H9 (cell line): ENCODE measurements at regions not wholly inside any gene's neighbourhood (a gene's known extent, or its start where the extent isn't known, plus 50 kb on each side); places are given as distances from the start of the nearest gene placed in this dataset.

Source experiments
- DNase-seq: peaks from one replicate; pipeline ENCODE4 v3.0.0-alpha.2; 2017
- H2AFZ ChIP-seq: one replicate; pipeline ENCODE4 v1.6.1; 2013; ENCODE audit warnings: mild to moderate bottlenecking, low read length, control low read depth, moderate library complexity
- H2AK5ac ChIP-seq: 2 replicates; pipeline ENCODE4 v1.6.1; 2013; ENCODE audit warnings: low read length, control low read depth, mixed read lengths; ENCODE audit not compliant: insufficient read length
- H2BK120ac ChIP-seq: one replicate; pipeline ENCODE4 v1.6.1; 2013; ENCODE audit warnings: low read depth, mild to moderate bottlenecking, low read length, control low read depth, inconsistent platforms; ENCODE audit not compliant: poor library complexity, severe bottlenecking
- H2BK12ac ChIP-seq: 2 replicates; pipeline ENCODE4 v1.6.1; 2013; ENCODE audit warnings: low read length, control low read depth, mixed read lengths, low read depth; ENCODE audit not compliant: insufficient read length
- H2BK15ac ChIP-seq: 2 replicates; pipeline ENCODE4 v1.6.1; 2013; ENCODE audit warnings: low read depth, low read length, control low read depth
- H2BK20ac ChIP-seq: one replicate; pipeline ENCODE4 v1.6.1; 2013; ENCODE audit warnings: low read depth, mild to moderate bottlenecking, low read length, control low read depth, inconsistent platforms; ENCODE audit not compliant: poor library complexity, severe bottlenecking
- H2BK5ac ChIP-seq: 2 replicates; pipeline ENCODE4 v1.6.1; 2013; ENCODE audit warnings: low read length, control low read depth, mixed read lengths; ENCODE audit not compliant: insufficient read length
- H3K14ac ChIP-seq: 2 replicates; pipeline ENCODE4 v1.6.1; 2013; ENCODE audit warnings: low read length, control low read depth; ENCODE audit not compliant: insufficient read depth
- H3K18ac ChIP-seq: 2 replicates; pipeline ENCODE4 v1.6.1; 2013; ENCODE audit warnings: low read depth, mild to moderate bottlenecking, mixed read lengths, low read length, control low read depth; ENCODE audit not compliant: insufficient read length
- H3K23ac ChIP-seq: 2 replicates; pipeline ENCODE4 v1.6.1; 2013; ENCODE audit warnings: low read length, control low read depth, mixed read lengths, low read depth; ENCODE audit not compliant: insufficient read length
- H3K23me2 ChIP-seq: 2 replicates; pipeline ENCODE4 v1.6.1; 2013; ENCODE audit warnings: low read depth, mild to moderate bottlenecking, mixed read lengths, low read length, control low read depth; ENCODE audit not compliant: insufficient read length, poor library complexity, severe bottlenecking
- H3K27ac ChIP-seq: 2 replicates; pipeline ENCODE4 v1.5.1; 2013; ENCODE audit warnings: low read length, control low read depth, mixed read lengths, low read depth; ENCODE audit not compliant: insufficient read length
- H3K27me3 ChIP-seq: 2 replicates; pipeline ENCODE4 v1.6.1; 2013; ENCODE audit warnings: low read length, control low read depth, inconsistent platforms; ENCODE audit not compliant: insufficient read depth
- H3K4ac ChIP-seq: 2 replicates; pipeline ENCODE4 v1.6.1; 2013; ENCODE audit warnings: low read depth, mild to moderate bottlenecking, control low read depth, inconsistent platforms, low read length, moderate library complexity
- H3K4me1 ChIP-seq: 2 replicates; pipeline ENCODE4 v1.6.1; 2013; ENCODE audit warnings: low read length, control low read depth, inconsistent platforms; ENCODE audit not compliant: insufficient read depth
- H3K4me2 ChIP-seq: 2 replicates; pipeline ENCODE4 v1.6.1; 2013; ENCODE audit warnings: low read length, control low read depth, mixed read lengths; ENCODE audit not compliant: insufficient read length, insufficient read depth
- H3K56ac ChIP-seq: 2 replicates; pipeline ENCODE4 v1.6.1; 2013; ENCODE audit warnings: low read depth, mild to moderate bottlenecking, mixed read lengths, low read length, control low read depth; ENCODE audit not compliant: insufficient read length
- H3K79me1 ChIP-seq: 2 replicates; pipeline ENCODE4 v1.6.1; 2013; ENCODE audit warnings: low read depth, mild to moderate bottlenecking, moderate library complexity, low read length, control low read depth, inconsistent platforms; ENCODE audit not compliant: insufficient read depth, poor library complexity, severe bottlenecking
- H3K79me2 ChIP-seq: 2 replicates; pipeline ENCODE4 v1.6.1; 2013; ENCODE audit warnings: low read length, control low read depth, inconsistent platforms; ENCODE audit not compliant: insufficient read depth
- H3K9ac ChIP-seq: 2 replicates; pipeline ENCODE4 v1.6.1; 2013; ENCODE audit warnings: low read length, control low read depth, mixed read lengths; ENCODE audit not compliant: insufficient read length; ENCODE audit errors: extremely low read depth
- H3K9me3 ChIP-seq: one replicate; pipeline ENCODE4 v1.6.1; 2013; ENCODE audit warnings: low read depth, low read length, inconsistent platforms; ENCODE audit not compliant: control insufficient read depth
- H3T11ph ChIP-seq: one replicate; pipeline ENCODE4 v1.6.1; 2013; ENCODE audit warnings: mild to moderate bottlenecking, low read length, control low read depth, inconsistent platforms
- H4K20me1 ChIP-seq: one replicate; pipeline ENCODE4 v1.6.1; 2013; ENCODE audit not compliant: control insufficient read depth, insufficient read length, insufficient read depth
- H4K5ac ChIP-seq: 2 replicates; pipeline ENCODE4 v1.6.1; 2013; ENCODE audit warnings: low read depth, mild to moderate bottlenecking, mixed read lengths, low read length, control low read depth; ENCODE audit not compliant: insufficient read length
- H4K8ac ChIP-seq: replicated peaks from 2 replicates; pipeline ENCODE4 v1.6.1; 2013; ENCODE audit warnings: low read length, control low read depth, mixed read lengths, low read depth; ENCODE audit not compliant: insufficient read length
- H4K91ac ChIP-seq: 2 replicates; pipeline ENCODE4 v1.6.1; 2013; ENCODE audit warnings: low read depth, mild to moderate bottlenecking, moderate library complexity, mixed read lengths, low read length, control low read depth; ENCODE audit not compliant: insufficient read length
- H3K27ac Mint-ChIP-seq, 3 experiments: 2 replicates in 2 of 3; 3 replicates in 1 of 3; pipeline ENCODE4 v1.8.0; 2020 to 2021; ENCODE audit warnings: mixed read lengths in 3 of 3, mild to moderate bottlenecking in 1 of 3, moderate library complexity in 1 of 3
- H3K27me3 Mint-ChIP-seq: 2 replicates; pipeline ENCODE4 v1.8.0; 2021; ENCODE audit warnings: low read depth, mild to moderate bottlenecking, moderate library complexity, mixed read lengths
- H3K36me3 Mint-ChIP-seq, 3 experiments: 2 replicates in 2 of 3; 3 replicates in 1 of 3; pipeline ENCODE4 v1.8.0; 2020 to 2021; ENCODE audit warnings: low read depth in 3 of 3, mixed read lengths in 3 of 3; ENCODE audit not compliant: insufficient read depth in 1 of 3
- H3K4me1 Mint-ChIP-seq, 2 experiments: 2 replicates each; pipeline ENCODE4 v1.8.0; 2020; ENCODE audit warnings: mixed read lengths in 2 of 2
- H3K4me3 Mint-ChIP-seq, 2 experiments: 2 replicates in 1 of 2; 3 replicates in 1 of 2; pipeline ENCODE4 v1.8.0; 2020 to 2021; ENCODE audit warnings: mild to moderate bottlenecking in 2 of 2, mixed read lengths in 2 of 2, moderate library complexity in 1 of 2
- H3K9me3 Mint-ChIP-seq, 2 experiments: 2 replicates in 1 of 2; 3 replicates in 1 of 2; pipeline ENCODE4 v1.8.0; 2020; ENCODE audit warnings: mild to moderate bottlenecking in 2 of 2, mixed read lengths in 2 of 2, moderate library complexity in 1 of 2
- WGBS: extraction: QIAGEN DNeasy Blood & Tissue Kit; methylation state at CpG from one replicate; pipeline ENCODE4 v1.1.7; 2013; ENCODE audit warnings: missing lambda C conversion rate, low lambda C conversion rate, mixed read lengths; ENCODE audit not compliant: insufficient read length; ENCODE audit errors: extremely low coverage; 5-methylcytosine and 5-hydroxymethylcytosine counted together
- TF ChIP-seq, protein P1 (sequence below): fragments of 200-600 bp; sonication (generic); conservative IDR thresholded peaks from 3 replicates; pipeline ENCODE4 v1.8.0; 2021; ENCODE audit warnings: antibody characterized with exemption, mild to moderate bottlenecking

DNA sequence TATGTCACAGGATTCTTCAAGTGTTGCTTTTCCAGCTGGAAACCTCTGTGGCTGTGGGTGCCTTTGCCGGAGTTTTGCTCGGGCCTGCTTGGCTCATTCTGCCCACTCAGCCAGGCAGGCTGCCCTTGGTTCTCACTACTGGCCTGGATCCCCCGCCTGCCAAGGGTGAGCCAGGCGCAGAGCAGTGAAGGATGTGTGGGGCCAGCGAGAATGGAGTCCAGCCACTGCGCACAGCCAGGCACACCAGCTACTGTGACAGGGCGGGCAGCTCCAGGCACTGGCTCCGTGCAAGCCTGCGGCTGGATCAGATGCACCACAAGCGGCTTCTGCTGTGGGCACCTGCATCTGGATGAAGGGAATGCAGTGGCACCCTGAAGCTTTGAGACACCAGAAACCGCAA is 257.1 kb downstream of the RPRM start:
- no peak overlapping the region for H4K91ac ChIP-seq
- H3K4me1 Mint-ChIP-seq = no peaks in the 10 kb centered on the region

More for the DNA sequence above, 257.1 kb downstream of the RPRM start:
- Histone ChIP-seq H3K4me1 (no peaks in the 10 kb centered on the region), H4K8ac (no peak overlapping the region), H3K79me2 (no peaks in the 10 kb centered on the region), H2AFZ (no peak overlapping the region), H3K27ac (no peak overlapping the region), H2BK20ac (no peak overlapping the region), H3K27me3 (no peaks in the 10 kb centered on the region), H3K14ac (no peak overlapping the region), H2BK15ac (no peak overlapping the region), H3K9me3 (no peaks in the 10 kb centered on the region), H3K23ac (no peak overlapping the region), H2BK5ac (no peak overlapping the region), H3K18ac (no peak overlapping the region), H3K56ac (no peak overlapping the region), H3K4me2 (no peak overlapping the region), H2BK12ac (no peak overlapping the region), H3K79me1 (no peaks in the 10 kb centered on the region), H4K20me1 (no peaks in the 10 kb centered on the region), H2AK5ac (no peak overlapping the region), H4K5ac (no peak overlapping the region), H3K4ac (no peak overlapping the region), H3T11ph (no peak overlapping the region), H3K9ac (no peak overlapping the region), H3K23me2 (no peaks in the 10 kb centered on the region), H2BK120ac (no peak overlapping the region)
- H3K27ac Mint-ChIP-seq = no peak overlapping the region
- WGBS = no CpG with 5 or more reads among the region's 11 CpGs
- no peaks in the 10 kb centered on the region for H3K27me3 Mint-ChIP-seq
- peaks cover 10 to 11% of the 10 kb centered on the region in 2 experiments; a peak in 4 of 5 replicates for H3K9me3 Mint-ChIP-seq
- no peak overlapping the region for H3K4me3 Mint-ChIP-seq
- TF ChIP-seq, protein P1, sequence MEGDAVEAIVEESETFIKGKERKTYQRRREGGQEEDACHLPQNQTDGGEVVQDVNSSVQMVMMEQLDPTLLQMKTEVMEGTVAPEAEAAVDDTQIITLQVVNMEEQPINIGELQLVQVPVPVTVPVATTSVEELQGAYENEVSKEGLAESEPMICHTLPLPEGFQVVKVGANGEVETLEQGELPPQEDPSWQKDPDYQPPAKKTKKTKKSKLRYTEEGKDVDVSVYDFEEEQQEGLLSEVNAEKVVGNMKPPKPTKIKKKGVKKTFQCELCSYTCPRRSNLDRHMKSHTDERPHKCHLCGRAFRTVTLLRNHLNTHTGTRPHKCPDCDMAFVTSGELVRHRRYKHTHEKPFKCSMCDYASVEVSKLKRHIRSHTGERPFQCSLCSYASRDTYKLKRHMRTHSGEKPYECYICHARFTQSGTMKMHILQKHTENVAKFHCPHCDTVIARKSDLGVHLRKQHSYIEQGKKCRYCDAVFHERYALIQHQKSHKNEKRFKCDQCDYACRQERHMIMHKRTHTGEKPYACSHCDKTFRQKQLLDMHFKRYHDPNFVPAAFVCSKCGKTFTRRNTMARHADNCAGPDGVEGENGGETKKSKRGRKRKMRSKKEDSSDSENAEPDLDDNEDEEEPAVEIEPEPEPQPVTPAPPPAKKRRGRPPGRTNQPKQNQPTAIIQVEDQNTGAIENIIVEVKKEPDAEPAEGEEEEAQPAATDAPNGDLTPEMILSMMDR = no peak
- no peak for DNase-seq
- peaks cover 0 to 11% (median 4%) of the 10 kb centered on the region in 3 experiments; a peak in 3 of 7 replicates for H3K36me3 Mint-ChIP-seq
